Muscle of leg (tissue), 3 donors: ENCODE measurements at regions not wholly inside any gene's neighbourhood (a gene's known extent, or its start where the extent isn't known, plus 50 kb on each side); places are given as distances from the start of the nearest gene placed in this dataset.

Experiments
- DNase-seq: peaks from one replicate; pipeline ENCODE4 v3.0.0; 2013
- H3K27ac ChIP-seq: one replicate; pipeline ENCODE4 v1.5.1; 2013; ENCODE audit warnings: mild to moderate bottlenecking, low read length, control low read depth
- H3K27me3 ChIP-seq: one replicate; pipeline ENCODE4 v1.6.1; 2013; ENCODE audit warnings: low read length; ENCODE audit not compliant: control insufficient read depth, insufficient read depth
- H3K36me3 ChIP-seq: one replicate; pipeline ENCODE4 v1.6.1; 2013; ENCODE audit warnings: low read length; ENCODE audit not compliant: control insufficient read depth, insufficient read depth
- H3K4me1 ChIP-seq: one replicate; pipeline ENCODE4 v1.6.1; 2013; ENCODE audit warnings: low read length; ENCODE audit not compliant: control insufficient read depth, insufficient read depth
- H3K4me3 ChIP-seq: one replicate; pipeline ENCODE4 v1.5.1; 2013; ENCODE audit warnings: low read length, control low read depth
- H3K9me3 ChIP-seq: replicated peaks from 2 replicates; pipeline ENCODE4 v1.6.1; 2013; ENCODE audit warnings: low read depth, low read length; ENCODE audit not compliant: control insufficient read depth
- WGBS: methylation state at CpG from one replicate; pipeline ENCODE4 v1.1.5; 2013; ENCODE audit warnings: missing lambda C conversion rate; ENCODE audit not compliant: insufficient coverage; 5-methylcytosine and 5-hydroxymethylcytosine counted together

- WGBS, result 67% methylated on average over 1 of the region's 4 CpGs
- Histone ChIP-seq H3K4me3 (no peak overlapping the region), H3K9me3 (peaks cover 3% of the 10 kb centered on the region)
These were observed 352.9 kb upstream of the B3GAT1 start for GRCh38 chr11:134764966-134765365.

GRCh38 chr11:134764367-134764766, 352.3 kb upstream of the B3GAT1 start:
- DNase-seq, result no peak
- Histone ChIP-seq H3K36me3 (no peaks in the 10 kb centered on the region), H3K27ac (no peak overlapping the region), H3K4me1 (no peaks in the 10 kb centered on the region), H3K9me3 (peaks cover 3% of the 10 kb centered on the region), H3K27me3 (no peaks in the 10 kb centered on the region), H3K4me3 (no peak overlapping the region)
- WGBS, result 76% methylated on average over 6 of the region's 8 CpGs

More at GRCh38 chr11:134764966-134765365, 352.9 kb upstream of the B3GAT1 start:
- H3K4me1 ChIP-seq, result no peaks in the 10 kb centered on the region
- H3K27me3 ChIP-seq, result no peaks in the 10 kb centered on the region
- H3K36me3 ChIP-seq, result no peaks in the 10 kb centered on the region
- no peak overlapping the region for H3K27ac ChIP-seq
- DNase-seq, result no peak

- H3K27ac ChIP-seq, result no peak overlapping the region
- H3K36me3 ChIP-seq, result no peaks in the 10 kb centered on the region
- DNase-seq, result no peak
- H3K27me3 ChIP-seq, result no peaks in the 10 kb centered on the region
- peaks cover 3% of the 10 kb centered on the region for H3K9me3 ChIP-seq
- WGBS, result 84% methylated on average over 16 of the region's 16 CpGs
- H3K4me3 ChIP-seq, result peak overlapping the region; percentile 15
- H3K4me1 ChIP-seq, result no peaks in the 10 kb centered on the region
These were observed 351.0 kb upstream of the B3GAT1 start for GRCh38 chr11:134763030-134763388.

GRCh38 chr11:134762248-134763029, 350.4 kb upstream of the B3GAT1 start:
- Histone ChIP-seq H3K27ac (no peak overlapping the region), H3K36me3 (no peaks in the 10 kb centered on the region), H3K9me3 (no peaks in the 10 kb centered on the region), H3K4me3 (peak overlapping the region; percentile 15), H3K27me3 (no peaks in the 10 kb centered on the region), H3K4me1 (no peaks in the 10 kb centered on the region)
- 77% methylated on average over 58 of the region's 59 CpGs for WGBS
- DNase-seq, result peak; percentile 19

- no peak overlapping the region for H3K27ac ChIP-seq
- 75% methylated on average over 17 of the region's 20 CpGs for WGBS
- no peak overlapping the region for H3K4me3 ChIP-seq
These were observed 349.8 kb upstream of the B3GAT1 start for GRCh38 chr11:134761926-134762247.

GRCh38 chr11:134761386-134761785, 349.3 kb upstream of the B3GAT1 start:
- Histone ChIP-seq H3K4me1 (no peaks in the 10 kb centered on the region), H3K27ac (no peak overlapping the region), H3K27me3 (peaks cover 4% of the 10 kb centered on the region), H3K4me3 (no peak overlapping the region), H3K36me3 (no peaks in the 10 kb centered on the region), H3K9me3 (no peaks in the 10 kb centered on the region)
- no peak for DNase-seq
- 40% methylated on average over 2 of the region's 12 CpGs for WGBS

More at GRCh38 chr11:134761926-134762247, 349.8 kb upstream of the B3GAT1 start:
- no peak for DNase-seq
- peaks cover 4% of the 10 kb centered on the region for H3K27me3 ChIP-seq
- H3K9me3 ChIP-seq, result no peaks in the 10 kb centered on the region
- no peaks in the 10 kb centered on the region for H3K36me3 ChIP-seq
- H3K4me1 ChIP-seq, result no peaks in the 10 kb centered on the region

GRCh38 chr11:134760957-134761356, 348.9 kb upstream of the B3GAT1 start:
- peaks cover 4% of the 10 kb centered on the region for H3K27me3 ChIP-seq
- WGBS, result 77% methylated on average over 3 of the region's 3 CpGs

GRCh38 chr11:134760299-134760698, 348.3 kb upstream of the B3GAT1 start:
- Histone ChIP-seq H3K4me3 (no peak overlapping the region), H3K27me3 (peaks cover 4% of the 10 kb centered on the region), H3K36me3 (no peaks in the 10 kb centered on the region), H3K4me1 (no peaks in the 10 kb centered on the region), H3K9me3 (no peaks in the 10 kb centered on the region), H3K27ac (no peak overlapping the region)
- WGBS, result 83% methylated on average over 9 of the region's 12 CpGs
- DNase-seq, result no peak

More at GRCh38 chr11:134760957-134761356, 348.9 kb upstream of the B3GAT1 start:
- no peak overlapping the region for H3K4me3 ChIP-seq
- no peak for DNase-seq
- no peaks in the 10 kb centered on the region for H3K36me3 ChIP-seq
- H3K27ac ChIP-seq, result no peak overlapping the region
- no peaks in the 10 kb centered on the region for H3K4me1 ChIP-seq
- no peaks in the 10 kb centered on the region for H3K9me3 ChIP-seq

- no peak overlapping the region for H3K27ac ChIP-seq
- no peaks in the 10 kb centered on the region for H3K9me3 ChIP-seq
- no peak overlapping the region for H3K4me3 ChIP-seq
- H3K36me3 ChIP-seq, result no peaks in the 10 kb centered on the region
- H3K27me3 ChIP-seq, result peaks cover 4% of the 10 kb centered on the region
- no peaks in the 10 kb centered on the region for H3K4me1 ChIP-seq
- no peak for DNase-seq
- 64% methylated on average over 11 of the region's 11 CpGs for WGBS
These were observed 347.8 kb upstream of the B3GAT1 start for GRCh38 chr11:134759855-134760254.

- 76% methylated on average over 11 of the region's 11 CpGs for WGBS
- H3K36me3 ChIP-seq, result no peaks in the 10 kb centered on the region
- H3K4me3 ChIP-seq, result no peak overlapping the region
- H3K27me3 ChIP-seq, result peaks cover 4% of the 10 kb centered on the region
- H3K27ac ChIP-seq, result no peak overlapping the region
- no peaks in the 10 kb centered on the region for H3K9me3 ChIP-seq
- H3K4me1 ChIP-seq, result no peaks in the 10 kb centered on the region
- DNase-seq, result no peak
These were observed 347.2 kb upstream of the B3GAT1 start for GRCh38 chr11:134759274-134759673.
